HG03469 (cell line): ENCODE measurements at regions not wholly inside any gene's neighbourhood (a gene's known extent, or its start where the extent isn't known, plus 50 kb on each side); places are given as distances from the start of the nearest gene placed in this dataset.
"Not testable (repeated sequence)": the region's sequence is repeated elsewhere in the genome, so short reads cannot be mapped to it uniquely, and the experiment has no call there.

ENCODE experiments used
- ATAC-seq: cut with Tn5 transposase; IDR thresholded peaks from one replicate; pipeline ENCODE4 v1.9.1; 2021; ENCODE audit warnings: mild to moderate bottlenecking, moderate library complexity, moderate number of reproducible peaks; ENCODE audit not compliant: unreplicated experiment

DNA sequence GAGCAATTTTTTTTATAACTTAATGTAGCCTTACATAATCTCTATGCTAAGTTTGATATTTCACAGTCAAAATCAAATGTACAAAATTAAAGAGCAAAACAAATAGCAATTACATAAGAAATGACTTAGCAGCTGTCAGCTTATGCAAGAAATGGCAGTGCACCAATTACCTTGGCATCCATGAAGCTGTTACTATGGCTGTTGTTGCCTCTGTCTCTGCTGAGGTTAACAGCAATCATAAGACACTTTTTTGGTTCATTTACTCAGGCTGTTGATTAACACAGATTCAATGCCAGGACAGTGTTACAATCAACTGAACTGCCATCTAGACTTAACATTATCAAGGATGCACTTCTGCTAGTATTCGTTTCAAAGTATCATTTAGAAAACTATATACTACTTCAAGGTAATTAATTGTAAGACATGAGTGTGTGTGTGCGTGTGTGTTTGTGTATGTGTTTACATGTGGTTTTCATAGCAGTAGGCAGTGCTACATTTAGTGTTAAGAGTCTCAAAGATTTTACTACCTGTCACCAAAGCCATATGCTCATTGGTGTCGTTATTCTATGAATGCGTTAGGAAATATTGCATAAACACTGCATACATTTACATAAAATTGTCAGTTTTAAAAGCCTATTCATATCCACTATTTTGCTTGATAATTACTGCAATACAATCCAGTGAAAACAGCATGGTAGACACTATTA lies 1084.2 kb upstream of the COX7C start:
- ATAC-seq: no peak

DNA sequence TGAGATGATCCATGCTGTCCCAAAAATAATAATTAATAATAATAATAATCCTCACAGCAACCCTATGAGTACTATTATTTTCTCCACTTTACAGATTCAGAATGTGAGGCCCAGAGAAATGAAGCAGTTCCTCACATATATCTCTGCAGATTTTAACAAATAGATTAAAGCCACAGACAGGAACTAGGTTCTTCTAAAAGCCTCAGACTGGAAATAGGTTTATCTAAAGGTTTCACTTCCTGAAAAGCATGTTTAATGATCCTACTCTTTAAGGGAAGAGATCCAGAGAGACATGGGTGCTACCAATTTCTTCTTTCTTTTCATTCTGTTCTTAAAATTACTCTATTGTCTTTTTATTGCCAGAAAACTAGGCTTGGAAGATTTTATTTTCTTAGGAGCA lies 1079.4 kb upstream of the COX7C start:
- no peak for ATAC-seq

DNA sequence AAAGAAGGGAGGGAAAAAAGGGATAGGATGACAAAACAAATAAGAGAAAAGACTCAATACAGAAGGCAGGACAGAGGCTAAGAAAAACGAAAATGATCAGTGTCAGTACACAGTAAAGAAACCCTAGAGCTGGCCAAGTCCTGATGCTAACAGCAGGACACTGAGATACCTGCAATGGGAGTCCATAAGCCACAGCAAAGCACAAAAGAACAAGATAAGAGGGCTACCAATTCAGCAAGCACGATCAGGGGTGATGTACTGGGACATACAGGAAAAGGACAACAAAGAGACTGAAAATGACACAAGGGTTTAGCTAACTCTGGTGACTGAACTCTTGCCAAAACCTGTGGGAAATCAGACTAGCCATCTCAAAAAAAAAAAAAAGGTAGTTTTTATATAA lies 1072.6 kb upstream of the COX7C start:
- ATAC-seq: no peak

DNA sequence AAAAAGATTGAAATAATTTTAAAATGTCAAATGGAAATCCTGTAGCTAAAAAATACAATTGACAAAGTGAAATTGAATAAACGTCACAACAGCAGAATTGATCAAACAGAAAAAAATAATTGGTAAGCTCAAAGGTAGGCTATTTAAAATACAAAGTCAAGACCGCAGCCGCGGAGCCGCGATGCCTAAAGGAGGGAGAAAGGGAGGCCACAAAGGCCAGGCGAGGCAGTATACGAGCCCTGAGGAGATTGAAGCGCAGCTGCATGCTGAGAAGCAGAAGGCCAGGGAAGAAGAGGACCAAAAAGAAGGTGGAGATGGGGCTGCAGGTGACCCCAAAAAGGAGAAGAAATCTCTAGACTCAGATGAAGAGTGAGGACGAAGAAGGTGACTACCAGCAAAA lies 1068.5 kb upstream of the COX7C start:
- no peak for ATAC-seq

DNA sequence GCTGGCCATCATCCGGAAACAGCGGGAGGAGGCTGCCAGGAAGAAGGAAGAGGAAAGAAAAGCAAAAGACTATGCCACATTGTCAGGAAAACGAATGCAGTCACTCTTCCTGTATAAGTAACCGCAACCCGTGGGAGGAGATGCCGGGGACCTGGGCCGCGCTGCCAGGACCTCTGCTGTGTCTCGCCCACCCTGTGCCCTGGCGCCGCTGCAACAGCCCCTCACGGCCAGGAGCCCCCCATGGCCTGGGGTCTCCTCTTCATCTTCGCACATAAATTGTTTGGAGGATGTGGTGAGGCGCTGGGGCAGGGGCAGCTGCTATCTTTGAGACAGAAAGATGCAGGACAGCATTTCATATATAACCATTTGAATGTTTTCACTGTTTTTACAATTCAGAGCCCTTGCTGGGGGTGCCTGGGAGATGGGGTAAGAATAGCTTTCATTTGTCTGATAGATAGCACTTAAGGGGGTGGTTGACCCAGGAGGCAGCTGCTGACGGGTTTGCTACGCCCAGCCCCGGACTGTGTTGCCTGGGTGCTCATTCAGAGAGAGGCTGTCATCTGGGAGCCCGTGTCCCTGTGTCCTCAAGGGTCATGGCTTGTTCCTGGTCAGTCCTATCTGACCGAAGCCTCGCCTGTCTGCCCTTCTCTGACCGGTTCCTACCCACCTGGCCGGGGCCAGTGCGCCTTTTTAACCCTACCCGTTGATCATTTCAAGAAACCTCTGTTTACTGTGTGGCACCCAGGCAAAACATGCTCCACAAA lies 1067.7 kb upstream of the COX7C start:
- no peak for ATAC-seq

DNA sequence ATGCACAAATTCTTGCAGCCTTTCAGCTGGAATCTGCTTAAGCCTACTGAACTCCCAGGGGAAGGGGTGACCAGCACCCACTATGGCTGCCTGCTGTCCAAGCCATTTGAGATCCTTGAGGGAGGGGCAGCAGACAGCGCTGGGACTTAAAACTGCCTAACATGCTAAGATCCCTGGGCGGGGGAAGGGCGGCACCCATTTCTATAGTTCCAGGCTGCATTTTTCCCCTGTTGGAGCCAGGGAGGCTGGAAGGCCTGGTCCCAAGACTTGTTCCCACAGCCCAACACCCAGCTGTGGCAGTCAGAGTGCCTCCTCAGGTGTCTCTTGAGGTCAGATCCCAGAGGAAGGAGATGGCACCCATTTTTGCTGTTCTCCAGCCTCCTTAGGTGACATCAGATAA lies 1061.3 kb upstream of the COX7C start:
- ATAC-seq: no peak

DNA sequence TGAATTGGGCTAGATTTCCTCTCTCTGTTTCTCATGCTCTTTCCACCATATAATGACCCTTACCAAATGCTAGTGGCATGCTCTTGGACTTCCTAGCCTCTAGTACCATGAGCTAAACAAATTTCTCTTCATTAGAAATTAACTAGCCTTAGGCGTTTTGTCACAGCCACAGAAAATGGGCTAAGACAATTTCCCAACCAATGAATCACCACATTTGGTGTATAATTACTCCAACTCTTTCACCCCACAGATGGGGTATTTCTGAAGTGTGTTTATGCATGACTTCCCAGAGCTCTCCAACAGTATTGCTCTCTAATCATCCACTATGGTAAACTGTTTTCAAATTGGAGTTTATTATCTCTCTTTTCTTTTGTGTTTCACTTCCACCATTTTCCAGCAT lies 1041.1 kb upstream of the COX7C start:
- no peak for ATAC-seq

DNA sequence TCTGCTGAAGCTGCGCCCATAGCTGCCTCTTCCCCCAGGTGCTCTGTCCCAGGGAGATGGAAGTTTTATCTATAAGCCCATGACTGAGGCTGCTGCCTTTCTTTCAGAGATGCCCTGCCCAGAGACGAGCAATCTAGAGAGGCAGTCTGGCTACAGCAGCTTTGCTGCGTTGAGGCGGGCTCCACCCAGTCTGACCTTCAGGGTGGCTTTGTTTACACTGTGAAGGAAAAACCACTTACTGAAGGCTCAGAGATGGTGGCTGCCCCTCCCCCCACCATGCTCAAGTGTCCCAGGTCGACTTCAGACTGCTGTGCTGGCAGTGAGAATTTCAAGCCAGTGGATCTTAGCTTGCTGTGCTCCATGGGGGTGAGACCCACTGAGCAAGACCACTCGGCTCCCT lies 1029.9 kb upstream of the COX7C start:
- not testable (repeated sequence) for ATAC-seq

DNA sequence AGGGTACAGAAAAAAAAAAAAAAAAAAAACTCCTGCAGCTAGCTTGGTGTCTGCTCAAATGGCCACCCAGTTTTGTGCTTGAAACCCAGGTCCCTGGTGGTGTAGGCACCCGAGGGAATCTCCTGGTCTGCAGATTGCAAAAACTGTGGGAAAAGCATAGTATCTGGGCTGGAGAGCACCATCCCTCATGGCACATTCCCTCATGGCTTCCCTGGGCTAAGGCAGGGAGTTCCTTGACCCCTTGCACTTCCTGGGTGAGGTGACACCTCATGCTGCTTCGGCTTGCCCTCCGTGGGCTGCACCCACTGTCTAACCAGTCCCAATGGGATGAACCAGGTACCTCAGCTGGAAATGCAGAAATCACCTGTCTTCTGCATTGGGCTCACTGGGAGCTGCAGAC lies 1029.5 kb upstream of the COX7C start:
- ATAC-seq: not testable (repeated sequence)

DNA sequence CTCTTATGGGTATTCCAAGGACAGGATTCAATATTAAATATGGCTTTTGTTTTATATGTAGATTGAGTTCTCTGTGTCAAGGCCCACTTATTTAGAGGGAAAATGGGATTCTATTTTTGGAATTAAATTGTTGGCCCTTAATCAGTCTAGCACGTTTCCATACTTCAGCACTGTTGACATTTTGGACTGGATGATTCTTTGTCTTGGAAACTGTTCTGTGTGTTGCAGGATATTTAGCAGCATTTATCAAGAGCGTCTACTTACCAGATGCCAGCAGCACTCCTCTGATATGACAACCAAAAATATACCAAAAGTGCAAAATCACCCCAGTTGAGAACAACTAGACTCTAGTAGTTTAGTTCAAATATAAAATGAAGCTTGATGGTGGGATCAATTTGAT lies 1027.0 kb upstream of the COX7C start:
- ATAC-seq: no peak

DNA sequence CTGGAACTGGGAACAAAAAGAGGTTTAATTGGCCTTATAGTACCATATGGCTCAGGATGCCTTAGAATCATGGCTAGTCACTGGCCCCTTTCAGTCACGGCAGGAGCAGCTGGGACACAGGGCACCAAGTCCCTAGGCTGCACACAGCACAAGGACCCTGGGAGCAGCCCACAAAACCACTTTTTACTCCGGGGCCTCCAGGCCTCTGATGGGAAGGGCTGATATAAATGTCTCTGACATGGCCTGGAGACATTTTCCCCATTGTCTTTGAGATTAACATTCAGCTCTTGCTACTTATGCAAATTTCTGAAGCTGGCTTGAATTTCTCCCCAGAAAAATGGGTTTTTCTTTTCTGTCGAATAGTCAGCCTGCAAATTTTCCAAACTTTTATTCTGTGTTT lies 1026.4 kb upstream of the COX7C start:
- no peak for ATAC-seq

DNA sequence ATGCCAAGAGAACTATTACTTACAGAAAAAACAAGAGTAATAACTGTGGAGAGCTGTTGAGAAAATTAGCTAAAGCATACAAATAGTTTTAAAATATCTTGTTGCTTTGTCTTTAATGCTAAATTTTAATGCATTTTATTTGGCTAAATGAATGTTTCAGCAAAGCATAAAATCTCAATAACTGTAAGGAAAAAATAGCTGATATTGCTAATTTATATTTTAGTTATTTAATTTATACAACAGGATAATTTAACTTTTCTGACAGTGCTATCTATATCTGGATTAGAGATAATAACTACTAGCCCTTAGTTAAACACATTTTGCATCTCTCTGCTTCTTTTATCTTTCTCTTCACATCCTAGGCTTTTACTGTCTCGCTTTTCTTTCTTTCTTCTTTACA lies 1014.9 kb upstream of the COX7C start:
- ATAC-seq: no peak

DNA sequence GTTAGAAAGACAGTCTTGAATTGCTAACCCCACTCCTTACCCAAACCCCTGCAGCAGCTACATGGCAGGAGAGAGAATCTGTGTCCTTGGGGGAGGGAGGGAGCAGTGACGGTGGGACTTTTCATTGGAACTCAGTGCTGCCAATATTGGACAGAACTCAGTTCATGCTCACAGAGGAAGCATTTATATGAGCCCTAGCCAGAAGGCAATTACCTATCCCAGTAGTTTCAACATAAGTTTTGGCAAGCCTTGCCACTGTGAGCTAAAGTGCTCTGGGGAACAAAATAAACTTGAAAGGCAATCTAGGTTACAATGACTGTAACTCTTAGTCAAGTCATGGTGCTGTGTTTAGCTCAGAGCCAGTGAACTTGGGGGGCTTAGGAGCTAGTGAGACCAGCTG lies 1013.4 kb upstream of the COX7C start:
- ATAC-seq: no peak

DNA sequence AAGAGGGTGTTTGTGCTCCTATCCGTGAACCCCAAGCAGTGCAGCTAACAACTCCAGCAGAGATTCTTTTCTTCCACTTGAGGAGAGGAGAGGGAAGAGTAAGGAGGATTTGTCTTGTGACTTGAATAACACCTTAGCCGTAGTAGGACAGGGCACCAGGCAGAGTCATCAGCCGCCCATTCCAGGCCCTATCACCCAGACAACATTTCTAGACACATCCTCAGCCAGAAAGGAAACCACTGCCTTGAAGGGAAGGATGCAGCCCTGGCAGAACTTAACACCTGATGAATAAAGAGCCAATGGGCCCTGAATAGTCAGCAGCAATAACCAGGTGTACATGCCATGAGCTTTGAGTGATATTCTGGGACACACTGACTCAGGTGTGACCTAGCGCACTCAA lies 1013.0 kb upstream of the COX7C start:
- ATAC-seq: no peak

DNA sequence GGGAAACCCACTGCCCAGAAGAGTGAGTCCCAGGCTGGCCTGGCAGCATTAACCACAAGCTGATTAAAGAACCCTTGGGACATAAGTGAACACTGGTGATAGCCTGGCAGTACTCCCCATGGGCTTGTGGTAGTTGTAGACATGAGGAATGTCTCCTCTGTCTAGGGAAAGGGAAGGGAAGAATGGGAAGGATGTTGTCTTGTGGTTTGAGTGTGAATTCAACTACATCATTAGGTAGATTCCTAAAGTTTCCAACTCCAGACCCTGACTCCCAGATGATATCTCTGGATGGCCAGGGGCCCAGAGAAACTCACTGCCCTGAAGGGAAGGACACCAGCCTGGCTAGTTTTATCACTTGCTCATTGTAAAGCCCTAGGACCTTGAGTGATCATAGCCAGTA lies 1012.4 kb upstream of the COX7C start:
- ATAC-seq: no peak

DNA sequence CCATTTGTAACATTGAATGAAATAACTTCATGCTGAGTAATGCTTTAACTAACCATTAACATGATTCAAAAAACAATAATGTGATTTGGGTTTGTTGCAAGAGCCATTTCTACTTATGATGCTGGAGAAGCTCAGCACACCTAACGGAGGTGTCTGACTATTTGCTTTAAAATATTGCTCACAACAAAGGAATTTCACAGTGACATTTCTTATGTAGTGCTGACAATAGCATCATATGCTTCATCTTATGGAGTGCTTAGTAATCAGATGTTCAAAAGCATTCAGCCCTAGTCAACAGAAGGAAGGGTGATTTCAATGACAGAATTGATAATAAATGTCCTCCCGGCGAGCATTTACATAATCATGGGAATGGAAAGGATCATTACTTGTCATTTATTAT lies 1003.3 kb upstream of the COX7C start:
- ATAC-seq: no peak

DNA sequence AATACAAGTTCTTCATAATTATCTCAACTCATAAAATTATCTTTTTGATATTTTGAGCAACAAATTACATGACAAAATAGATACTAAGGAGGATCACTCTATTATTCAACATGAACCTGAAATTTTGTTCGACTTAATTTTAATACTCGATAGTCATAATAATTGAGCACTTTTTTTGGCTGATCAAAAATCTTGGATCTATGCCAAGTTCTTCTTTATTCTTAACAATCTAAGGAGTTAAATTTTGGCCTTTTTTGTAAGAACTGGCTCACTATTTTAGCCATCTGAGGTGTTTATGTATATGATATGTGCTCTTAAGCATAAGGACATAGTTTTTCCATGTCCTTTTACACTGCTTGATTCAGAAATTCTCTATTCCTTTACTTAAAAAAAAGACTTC lies 996.1 kb upstream of the COX7C start:
- ATAC-seq: no peak

DNA sequence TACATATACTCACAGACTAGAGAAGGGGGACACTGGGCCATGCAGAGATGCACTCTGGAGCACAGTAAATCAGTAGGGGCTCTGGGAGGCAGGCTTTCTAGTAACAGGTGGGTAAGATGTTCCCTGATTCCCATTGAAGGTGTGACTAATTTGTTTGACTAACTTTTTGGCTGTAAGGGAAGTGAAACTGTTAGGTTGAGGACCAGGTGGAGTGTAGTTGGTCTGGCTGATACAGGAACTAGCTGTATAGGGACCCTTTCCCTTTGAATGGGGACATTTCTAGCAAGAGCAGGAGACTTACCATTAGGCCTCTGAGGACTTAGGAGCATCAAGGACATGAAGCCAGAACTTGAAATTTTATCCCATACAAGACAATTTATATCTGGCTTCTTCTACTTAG lies 989.6 kb upstream of the COX7C start:
- no peak for ATAC-seq

DNA sequence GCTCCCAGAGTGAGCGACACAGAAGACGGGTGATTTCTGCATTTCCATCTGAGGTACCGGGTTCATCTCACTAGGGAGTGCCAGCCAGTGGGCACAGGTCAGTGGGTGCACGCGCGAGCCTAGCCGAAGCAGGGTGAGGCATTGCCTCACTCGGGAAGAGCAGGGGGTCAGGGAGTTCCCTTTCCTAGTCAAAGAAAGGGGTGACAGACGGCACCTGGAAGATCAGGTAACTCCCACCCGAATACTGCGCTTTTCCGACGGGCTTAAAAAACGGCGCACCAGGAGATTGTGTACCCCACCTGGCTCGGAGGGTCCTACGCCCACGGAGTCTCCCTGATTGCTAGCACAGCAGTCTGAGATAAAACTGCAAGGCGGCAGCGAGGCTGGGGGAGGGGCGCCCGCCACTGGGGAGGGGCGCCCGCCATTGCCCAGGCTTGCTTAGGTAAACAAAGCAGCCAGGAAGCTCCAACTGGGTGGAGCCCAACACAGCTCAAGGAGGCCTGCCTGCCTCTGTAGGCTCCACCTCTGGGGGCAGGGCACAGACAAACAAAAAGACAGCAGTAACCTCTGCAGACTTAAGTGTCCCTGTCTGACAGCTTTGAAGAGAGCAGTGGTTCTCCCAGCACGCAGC lies 979.1 kb upstream of the COX7C start:
- ATAC-seq: not testable (repeated sequence)

DNA sequence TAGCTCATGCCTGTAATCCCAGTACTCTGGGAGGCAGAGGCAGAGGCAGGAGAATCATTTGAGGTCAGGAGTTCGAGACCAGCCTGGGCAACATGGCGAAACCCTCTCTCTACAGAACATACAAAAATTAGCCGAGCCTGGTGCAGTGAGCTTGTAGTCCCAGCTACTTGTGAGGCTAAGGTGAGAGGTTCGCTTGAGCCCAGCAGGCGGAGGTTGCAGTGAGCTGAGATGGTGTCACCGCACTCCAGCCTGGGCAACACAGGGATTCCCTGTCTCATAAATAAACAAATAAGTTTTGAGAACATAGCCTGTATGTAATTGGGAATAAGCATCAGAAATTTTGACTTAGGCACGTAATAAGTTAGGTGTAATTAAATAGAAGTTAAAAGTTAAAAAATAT lies 971.7 kb upstream of the COX7C start:
- ATAC-seq: no peak

DNA sequence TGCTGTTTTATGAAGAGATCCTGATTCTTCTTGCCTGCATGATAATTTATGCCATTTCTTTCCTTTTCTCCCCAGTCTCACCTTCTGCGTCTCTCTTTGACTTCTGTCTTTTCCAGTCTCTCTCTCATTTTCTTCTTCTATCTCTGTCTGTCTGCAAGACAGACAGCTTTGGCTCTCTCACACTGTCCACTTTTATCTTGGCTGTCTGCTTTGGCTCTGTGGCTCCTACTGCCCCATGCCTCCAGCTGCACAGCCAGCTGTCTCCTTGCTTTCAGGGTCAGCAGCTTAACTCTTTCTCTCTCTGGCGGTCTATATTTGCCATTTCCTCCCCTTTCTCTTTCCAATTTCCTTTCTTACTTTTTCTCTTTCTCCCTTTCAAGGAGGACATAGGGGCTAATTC lies 971.1 kb upstream of the COX7C start:
- no peak for ATAC-seq
